Stimulated activated CD4-positive, alpha-beta T cell treated with anti-CD3 and anti-CD28 coated beads, Interleukin-1b, Interleukin-23, amount 100 ng/mL, for 1 hour (primary cell): ENCODE measurements at regions not wholly inside any gene's neighbourhood (a gene's known extent, or its start where the extent isn't known, plus 50 kb on each side); places are given as distances from the start of the nearest gene placed in this dataset.

ENCODE experiments used
- DNase-seq, 2 donors: peaks; one replicate each; pipeline ENCODE4 v3.0.0-alpha.2; 2020; ENCODE audit warnings: low read depth in 2 of 2

DNA sequence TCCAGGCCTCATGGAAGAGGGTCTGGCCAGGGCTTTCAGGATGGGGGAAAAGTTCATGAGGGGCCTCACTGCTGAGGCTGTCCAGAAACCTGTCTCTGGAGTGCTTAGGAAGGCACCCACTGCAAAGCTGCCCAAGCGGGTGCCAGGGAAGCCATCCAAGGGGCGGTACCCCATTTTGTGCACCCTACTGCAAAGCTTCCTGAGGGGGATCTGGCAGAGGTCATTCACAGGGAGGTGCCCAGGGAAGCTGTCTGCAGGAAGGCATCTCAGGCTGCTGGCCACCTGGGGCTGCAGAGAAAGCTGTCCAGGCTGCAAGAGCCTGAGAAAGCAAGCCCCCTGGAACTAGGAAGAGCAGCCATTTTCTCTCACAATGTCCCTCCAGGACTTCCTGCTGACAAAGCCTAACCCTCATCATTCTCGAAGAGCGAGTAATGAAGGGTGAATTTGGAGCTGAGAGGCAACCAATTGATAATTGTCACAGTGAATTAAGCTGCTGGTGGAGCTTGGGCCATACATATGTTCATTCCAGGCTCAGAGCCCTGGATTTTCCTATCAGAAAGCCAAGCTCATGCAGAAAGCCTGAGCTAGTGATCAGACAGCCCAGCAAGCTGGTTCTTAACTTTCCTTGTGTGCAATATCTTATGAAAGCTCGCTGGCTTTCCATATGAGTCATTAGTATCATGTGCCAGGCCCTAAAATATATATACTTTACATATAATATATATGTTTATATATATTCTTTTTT, 62.2 kb upstream of the SLC22A16 start:
- no peak for DNase-seq

DNA sequence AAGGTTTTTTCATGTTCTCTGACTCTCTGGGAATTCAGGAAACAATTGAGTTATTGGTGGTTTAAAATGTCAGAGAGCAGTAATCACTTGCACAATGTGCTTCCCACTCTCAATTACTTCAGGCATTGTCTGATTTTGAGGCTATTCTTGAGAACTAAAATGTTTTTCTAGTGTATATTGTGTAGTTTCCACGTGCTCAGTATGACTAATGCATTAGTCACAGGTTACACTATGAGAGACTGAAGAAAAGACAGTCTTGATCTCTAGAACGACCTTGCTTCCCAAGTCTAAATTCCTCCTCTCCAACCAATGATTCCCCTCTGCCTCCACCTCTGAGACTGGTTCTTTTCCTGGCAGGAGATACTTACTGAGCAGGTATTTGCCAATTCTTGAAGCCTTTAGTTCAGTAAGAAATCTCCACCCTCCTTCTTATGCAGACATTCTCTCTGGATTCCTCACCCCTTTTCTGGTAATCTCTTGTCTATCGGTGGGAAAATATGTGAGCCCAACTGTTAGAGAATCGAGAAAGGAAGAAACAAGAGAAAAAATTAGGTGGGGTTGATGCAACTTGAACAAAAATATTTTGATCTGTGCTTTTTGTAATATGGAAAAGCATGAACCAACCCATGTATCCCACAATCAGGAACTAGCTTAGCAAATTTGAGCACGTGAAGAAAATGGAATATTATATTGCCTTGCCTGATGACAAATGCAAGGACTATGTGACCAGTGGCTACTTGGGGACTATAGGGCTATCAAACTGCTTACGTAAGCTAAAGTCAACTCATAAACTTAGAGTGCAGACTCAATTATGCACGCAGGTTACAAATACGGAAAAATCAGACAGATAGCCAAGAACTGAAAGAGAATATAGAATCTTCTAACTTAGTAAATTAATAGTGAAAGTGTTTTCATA, 61.1 kb upstream of the SLC22A16 start:
- no peak for DNase-seq

DNA sequence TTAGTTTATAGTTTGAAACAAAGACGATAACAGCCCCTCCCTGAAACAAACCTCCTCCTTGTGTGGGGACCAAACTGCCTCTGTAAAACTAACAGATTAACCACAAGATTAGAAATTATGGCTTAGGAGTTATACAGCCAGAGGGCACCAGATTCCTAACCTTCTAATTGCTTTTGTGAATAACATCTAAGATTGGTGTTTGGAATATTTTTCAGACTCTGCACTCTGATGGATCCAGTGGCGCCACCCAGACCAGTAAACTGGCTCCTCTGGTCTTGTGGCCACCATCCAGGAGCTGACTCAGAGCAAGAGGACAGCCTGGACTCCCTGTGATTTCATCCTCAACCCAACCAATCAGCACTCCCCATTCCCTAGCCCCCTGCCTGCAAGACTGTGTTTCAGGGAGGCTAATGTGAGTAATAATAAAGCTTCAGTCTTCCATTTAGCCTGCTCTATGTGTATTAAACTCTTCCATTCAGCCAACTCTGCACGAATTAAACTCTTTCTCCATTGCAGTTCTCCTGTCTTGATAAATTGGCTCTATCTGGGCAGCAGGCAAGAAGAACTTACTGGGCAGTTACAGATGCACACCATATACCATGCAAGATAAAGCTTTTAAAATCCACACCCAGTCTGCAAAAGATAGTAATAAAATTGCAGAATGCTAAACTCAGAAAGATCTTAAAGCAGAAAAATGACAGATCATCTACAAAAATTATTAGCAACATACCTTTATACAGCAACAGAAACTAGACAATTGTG, 58.5 kb upstream of the SLC22A16 start:
- no peak for DNase-seq

DNA sequence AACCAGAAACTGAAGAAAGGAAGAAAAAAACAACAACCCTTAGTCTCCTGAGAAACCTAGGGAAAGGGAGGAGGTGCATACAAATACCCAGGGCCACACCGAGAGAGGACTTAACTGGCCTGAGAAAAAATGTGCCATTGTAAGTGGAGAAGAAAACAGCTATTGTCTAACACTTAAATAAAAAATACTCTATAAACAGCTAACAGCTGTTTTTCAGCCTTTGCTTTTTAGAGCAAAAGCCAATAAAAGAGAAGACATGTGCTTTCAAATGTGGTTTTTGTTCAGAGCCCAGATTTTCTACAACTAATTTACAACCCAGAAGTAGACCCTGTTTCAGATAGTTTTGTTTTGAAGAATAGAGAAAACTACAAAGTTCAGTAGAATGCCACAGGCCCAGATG, 56.0 kb upstream of the SLC22A16 start:
- DNase-seq = no peak

DNA sequence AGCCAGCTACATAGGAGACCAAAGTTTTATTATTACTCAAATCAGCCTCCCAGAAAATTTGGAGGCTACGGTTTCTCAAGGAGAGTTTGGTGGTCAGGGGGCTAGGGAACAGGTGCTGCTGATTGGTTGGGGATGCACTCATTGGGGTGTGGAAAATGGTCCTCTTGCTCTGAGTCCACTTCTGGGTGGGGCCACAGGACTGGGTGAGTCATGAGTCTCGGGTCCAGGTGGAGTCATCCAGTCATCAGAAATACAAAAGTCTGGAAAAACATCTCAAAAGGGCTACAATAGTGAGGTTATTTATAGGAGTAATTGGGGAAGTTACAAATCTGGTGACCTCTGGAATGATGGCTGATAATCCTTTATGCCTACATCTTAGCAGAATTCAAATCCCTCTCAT, 54.3 kb upstream of the SLC22A16 start:
- no peak for DNase-seq

DNA sequence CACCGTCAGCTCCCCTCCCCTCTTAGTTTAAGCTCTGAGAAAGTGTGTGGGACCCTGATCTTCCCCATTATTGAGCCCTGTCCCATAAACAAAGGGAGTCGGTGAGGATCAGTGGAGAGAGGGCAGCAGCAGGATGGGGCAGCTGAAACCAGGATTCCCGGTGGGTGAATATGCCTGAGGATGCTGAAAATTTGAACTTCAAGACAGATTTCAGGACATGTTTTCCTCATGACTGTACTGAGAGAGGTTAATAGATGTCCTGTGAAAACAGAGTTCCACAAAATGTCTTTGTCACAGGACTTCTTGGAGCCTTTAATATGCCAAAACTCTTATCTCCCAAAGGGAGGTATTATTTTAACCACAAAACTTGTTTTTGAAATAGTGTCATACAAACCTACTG, 53.5 kb upstream of the SLC22A16 start:
- no peak for DNase-seq

DNA sequence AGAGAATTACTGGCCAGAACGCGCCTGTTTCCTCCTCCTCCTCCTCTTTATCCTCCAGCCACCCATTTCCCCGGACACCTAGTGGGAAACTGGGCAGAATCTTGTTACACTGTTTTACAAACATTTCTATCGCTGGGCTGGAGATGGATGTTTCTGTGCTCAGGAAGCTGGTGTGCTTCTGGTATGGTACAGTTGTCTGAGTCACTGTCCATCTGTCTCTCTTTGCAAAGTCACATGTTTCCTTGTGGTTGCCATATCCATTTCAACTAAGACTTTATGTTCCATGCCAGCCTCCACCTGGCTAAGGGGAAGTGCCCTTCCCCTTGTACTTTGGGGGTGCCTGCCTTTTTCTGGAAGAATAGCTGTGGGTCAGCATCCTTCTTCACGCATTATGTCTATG, 52.9 kb upstream of the SLC22A16 start:
- no peak for DNase-seq

DNA sequence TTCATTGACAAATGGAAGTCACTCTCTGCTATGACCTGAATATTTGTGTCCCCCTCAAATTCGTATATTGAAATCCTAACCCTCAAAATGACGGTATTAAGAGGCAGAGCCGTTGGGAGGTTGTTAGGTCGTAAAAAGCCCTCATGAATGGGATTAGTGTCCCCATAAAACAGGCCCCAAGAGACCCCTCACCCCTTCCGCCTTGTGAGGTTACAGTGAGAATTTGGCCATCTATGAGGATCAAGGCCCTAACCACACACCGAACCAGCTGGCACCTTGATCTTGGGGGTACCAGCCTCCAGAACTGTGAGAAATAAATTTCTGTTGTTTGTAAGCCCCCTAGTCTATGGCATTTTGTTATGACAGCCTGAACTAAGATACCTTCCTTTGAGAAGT, 52.5 kb upstream of the SLC22A16 start:
- DNase-seq = no peak

DNA sequence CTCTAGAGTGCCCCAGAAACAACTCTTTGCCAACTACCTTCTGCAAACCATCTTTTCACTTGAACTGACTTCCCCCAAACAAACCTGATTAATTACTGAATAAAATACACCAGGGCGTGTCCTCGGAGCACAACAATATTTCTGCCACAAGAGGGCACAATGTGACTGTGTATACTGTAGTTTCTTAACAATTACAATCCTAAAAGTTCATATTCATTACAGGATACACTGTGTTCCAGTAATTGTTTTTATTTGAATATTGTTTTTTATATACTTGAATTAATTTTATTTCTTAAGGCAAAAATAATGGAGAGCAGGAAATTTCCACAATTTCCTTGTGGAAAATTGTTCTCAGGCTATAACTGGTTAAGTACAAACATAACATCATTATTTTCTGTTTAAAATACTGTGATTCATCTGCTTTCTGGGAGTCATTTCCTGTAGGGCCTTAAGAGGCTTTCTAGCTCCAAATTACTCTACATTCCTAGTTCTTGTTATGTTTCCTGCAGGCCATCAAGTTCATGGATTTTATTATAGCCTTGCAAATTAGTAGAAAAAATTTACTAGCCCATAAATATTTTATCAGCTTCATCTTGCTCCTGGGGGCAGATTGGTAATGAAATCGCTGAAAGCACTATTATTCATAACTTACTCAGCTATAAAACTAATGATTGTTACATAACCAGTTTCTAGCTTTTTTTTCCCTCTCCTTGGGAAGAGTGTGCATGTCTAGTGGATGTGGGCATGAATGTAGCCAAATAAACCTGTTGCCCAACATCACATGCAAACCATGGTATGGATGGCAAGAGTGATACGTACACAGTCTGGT, 51.9 kb upstream of the SLC22A16 start:
- peak in 1 of 2 donors; percentile 13 for DNase-seq

DNA sequence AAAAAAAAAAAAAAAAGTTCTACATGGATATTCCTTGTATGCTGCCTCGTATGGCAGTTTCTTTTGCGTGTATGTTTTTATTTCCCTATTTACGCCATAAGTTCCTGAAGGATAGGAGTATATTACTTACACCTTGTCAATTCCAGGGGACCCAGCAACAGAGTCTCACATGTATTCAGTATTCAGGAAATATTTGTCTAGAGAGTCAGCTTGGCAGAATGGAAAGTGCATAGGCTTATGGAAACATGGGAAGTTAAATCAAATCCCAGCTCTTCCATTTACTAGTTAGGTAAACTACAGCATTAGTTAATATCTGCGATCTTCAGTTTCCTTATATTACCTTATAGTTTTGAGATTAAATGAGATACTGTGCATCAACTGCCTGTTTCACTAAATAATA, 51.1 kb upstream of the SLC22A16 start:
- DNase-seq = no peak

DNA sequence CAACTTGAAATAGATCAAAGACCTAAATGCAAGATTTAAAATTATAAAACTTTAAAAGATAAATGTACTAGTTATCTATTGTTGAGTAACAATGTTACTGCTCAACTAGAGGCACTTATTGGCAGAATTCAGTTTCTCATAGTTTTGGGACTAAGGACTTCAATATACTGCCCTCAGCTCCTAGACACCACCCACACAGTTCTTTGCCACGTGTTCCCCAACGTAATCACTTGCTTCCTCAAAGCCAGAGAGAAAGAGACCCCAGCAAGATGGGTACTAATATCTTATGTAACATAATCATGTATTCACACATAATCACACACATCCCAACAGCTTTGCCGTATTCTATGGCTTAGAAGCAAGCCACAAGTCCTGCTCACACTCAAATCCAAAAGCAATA, 50.3 kb upstream of the SLC22A16 start:
- DNase-seq = no peak
